ENCODE measurements at regions not wholly inside any gene's neighbourhood (a gene's known extent, or its start where the extent isn't known, plus 50 kb on each side); places are given as distances from the start of the nearest gene placed in this dataset.

GRCh38 chr12:127903146-127903545 lies 363.8 kb upstream of the TMEM132C start:
- TF ChIP-seq CTCF (IDR thresholded peaks at IDR 0.05; ENCODE audit: borderline replicate concordance, insufficient read depth, low read depth, low read length): no peak
- H3K4me3 ChIP-seq (ENCODE audit: low read depth, low read length): no peak overlapping the region

DNA sequence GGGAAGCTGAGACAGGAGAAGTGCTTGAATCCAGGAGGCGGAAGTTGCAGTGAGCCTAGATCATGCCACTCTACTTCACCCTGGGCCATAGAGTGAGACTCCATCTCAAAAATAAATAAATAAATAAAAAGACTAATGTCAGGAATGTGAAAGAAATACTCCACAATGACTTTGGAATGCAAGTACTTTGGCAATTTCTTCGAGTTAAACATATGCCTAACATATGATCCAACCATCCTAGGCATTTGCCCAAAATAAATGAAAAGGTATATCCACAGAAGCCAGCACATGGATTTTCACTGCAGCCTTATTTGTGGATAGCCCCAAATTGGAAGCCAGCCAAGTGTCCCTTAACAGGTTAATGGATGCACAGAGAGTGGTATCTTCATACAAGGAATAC lies 357.9 kb upstream of the TMEM132C start:
- no peak overlapping the region for H3K4me3 ChIP-seq (ENCODE audit: low read depth, low read length)
- TF ChIP-seq CTCF (IDR thresholded peaks at IDR 0.05; ENCODE audit: borderline replicate concordance, insufficient read depth, low read depth, low read length): no peak

- no peak for TF ChIP-seq CTCF (IDR thresholded peaks at IDR 0.05; ENCODE audit: borderline replicate concordance, insufficient read depth, low read depth, low read length)
- no peak overlapping the region for H3K4me3 ChIP-seq (ENCODE audit: low read depth, low read length)
Measured at GRCh38 chr12:127911291-127911690, 355.7 kb upstream of the TMEM132C start.

- H3K4me3 ChIP-seq (ENCODE audit: low read depth, low read length): no peak overlapping the region
- TF ChIP-seq CTCF (IDR thresholded peaks at IDR 0.05; ENCODE audit: borderline replicate concordance, insufficient read depth, low read depth, low read length): no peak
Measured at GRCh38 chr12:127912035-127912665, 354.8 kb upstream of the TMEM132C start.

- no peak overlapping the region for H3K4me3 ChIP-seq (ENCODE audit: low read depth, low read length)
Measured at GRCh38 chr12:127923501-127923900, 343.5 kb upstream of the TMEM132C start.

GRCh38 chr12:127925971-127926370 lies 341.0 kb upstream of the TMEM132C start:
- no peak for TF ChIP-seq CTCF (IDR thresholded peaks at IDR 0.05; ENCODE audit: borderline replicate concordance, insufficient read depth, low read depth, low read length)

More at GRCh38 chr12:127923501-127923900, 343.5 kb upstream of the TMEM132C start:
- no peak for TF ChIP-seq CTCF (IDR thresholded peaks at IDR 0.05; ENCODE audit: borderline replicate concordance, insufficient read depth, low read depth, low read length)

GRCh38 chr12:127928178-127928577 lies 338.8 kb upstream of the TMEM132C start:
- H3K4me3 ChIP-seq (ENCODE audit: low read depth, low read length): no peak overlapping the region
- no peak for TF ChIP-seq CTCF (IDR thresholded peaks at IDR 0.05; ENCODE audit: borderline replicate concordance, insufficient read depth, low read depth, low read length)

More at GRCh38 chr12:127925971-127926370, 341.0 kb upstream of the TMEM132C start:
- no peak overlapping the region for H3K4me3 ChIP-seq (ENCODE audit: low read depth, low read length)

Data from GM12875 (cell line).